Tibial nerve (tissue), 3 donors: ENCODE measurements at regions not wholly inside any gene's neighbourhood (a gene's known extent, or its start where the extent isn't known, plus 50 kb on each side); places are given as distances from the start of the nearest gene placed in this dataset.

Experiments
- CTCF ChIP-seq, 5 experiments: fragments of 200-600 bp in 3 of 5; fragments of 450-650 bp in 2 of 5; sonication (generic) in 3 of 5; IDR thresholded peaks; one replicate each; pipeline ENCODE4 v1.5.1; 2016 to 2019; ENCODE audit warnings: antibody characterized with exemption in 5 of 5, mild to moderate bottlenecking in 3 of 5, moderate library complexity in 2 of 5
- POLR2A ChIP-seq, 2 donors: fragments of 450-650 bp; IDR thresholded peaks; one replicate each; pipeline ENCODE4 v1.6.1; 2017; ENCODE audit warnings: antibody characterized with exemption in 2 of 2, mild to moderate bottlenecking in 2 of 2, moderate library complexity in 2 of 2

DNA sequence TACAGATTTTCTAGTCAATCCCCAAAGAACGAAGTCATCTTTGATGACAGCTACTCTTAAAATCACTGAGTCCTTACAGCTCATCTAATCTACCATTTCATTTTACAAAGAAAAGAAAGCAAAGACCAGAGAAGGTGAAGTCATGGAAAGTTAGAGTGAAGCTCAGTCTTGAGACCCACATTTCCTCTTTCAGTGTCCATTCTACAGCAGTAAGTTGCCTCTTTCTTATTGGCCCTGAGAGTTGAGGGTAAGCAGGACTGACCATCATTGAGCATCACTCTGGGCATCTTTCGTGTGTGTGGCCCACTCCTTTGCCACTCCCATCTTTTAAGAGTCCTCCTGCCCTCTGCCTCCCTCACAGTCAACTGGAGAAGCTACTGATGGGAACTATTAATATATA is 251.8 kb upstream of the NR4A3 start:
- TF ChIP-seq CTCF (IDR thresholded peaks at IDR 0.05): no peak
- no peak for TF ChIP-seq POLR2A (IDR thresholded peaks at IDR 0.05)
